WTC11 (cell line): ENCODE measurements at regions not wholly inside any gene's neighbourhood (a gene's known extent, or its start where the extent isn't known, plus 50 kb on each side); places are given as distances from the start of the nearest gene placed in this dataset.

Experiments
- ATAC-seq: fragments of 200-7000 bp; cut with Tn5 transposase; 2 replicates; pipeline ENCODE4 v1.10.0; 2021; ENCODE audit warnings: mild to moderate bottlenecking, moderate library complexity
- CTCF ChIA-PET: fragments of 300-600 bp; sonication (Branson Sonifier 250); formaldehyde crosslinking; loops from one replicate; lab custom pipeline; 2021; ENCODE audit warnings: antibody characterized with exemption; lab: Charles Lee
- POLR2A ChIA-PET: fragments of 350-600 bp; sonication (Branson Sonifier 250); formaldehyde crosslinking; loops from one replicate; lab custom pipeline; 2021; ENCODE audit warnings: antibody characterized with exemption; lab: Charles Lee
- DNase-seq: peaks from one replicate; pipeline ENCODE4 v3.0.0; 2021; ENCODE audit warnings: low spot score
- H3K27ac Mint-ChIP-seq: 2 replicates; pipeline ENCODE4 v1.8.0; 2021; ENCODE audit warnings: mixed read lengths
- H3K27me3 Mint-ChIP-seq: 2 replicates; pipeline ENCODE4 v1.8.0; 2021; ENCODE audit warnings: low read depth, mild to moderate bottlenecking, moderate library complexity, mixed read lengths
- H3K36me3 Mint-ChIP-seq: 2 replicates; pipeline ENCODE4 v1.8.0; 2021; ENCODE audit warnings: mixed read lengths
- H3K4me1 Mint-ChIP-seq: 2 replicates; pipeline ENCODE4 v1.8.0; 2022; ENCODE audit warnings: mixed read lengths
- H3K4me3 Mint-ChIP-seq: 2 replicates; pipeline ENCODE4 v1.8.0; 2021; ENCODE audit warnings: mild to moderate bottlenecking, moderate library complexity, mixed read lengths
- H3K9me3 Mint-ChIP-seq: 2 replicates; pipeline ENCODE4 v1.8.0; 2021; ENCODE audit warnings: mixed read lengths
- AR ChIP-seq: fragments of 250-450 bp; sonication (Bioruptor Pico); IDR thresholded peaks from 2 replicates; pipeline ENCODE4 v1.9.0; 2021; ENCODE audit warnings: mild to moderate bottlenecking
- CBFB ChIP-seq: sonication (generic); formaldehyde crosslinking; IDR thresholded peaks from 2 replicates; pipeline ENCODE4 v1.8.1; 2022; ENCODE audit warnings: mild to moderate bottlenecking, low read depth, missing genetic modification reagents
- CREB1 ChIP-seq: sonication (generic); formaldehyde crosslinking; IDR thresholded peaks from 2 replicates; pipeline ENCODE4 v1.8.0; 2023; ENCODE audit warnings: mild to moderate bottlenecking, missing genetic modification reagents
- E2F4 ChIP-seq: sonication (generic); formaldehyde crosslinking; IDR thresholded peaks from 2 replicates; pipeline ENCODE4 v1.8.1; 2022; ENCODE audit warnings: low read depth, mild to moderate bottlenecking, moderate library complexity, missing genetic modification reagents, borderline replicate concordance
- ESRRA ChIP-seq: sonication (generic); formaldehyde crosslinking; IDR thresholded peaks from 2 replicates; pipeline ENCODE4 v1.8.1; 2022; ENCODE audit warnings: mild to moderate bottlenecking, missing genetic modification reagents, borderline replicate concordance
- FOXP1 ChIP-seq: sonication (generic); formaldehyde crosslinking; IDR thresholded peaks from 2 replicates; pipeline ENCODE4 v1.8.0; 2022; ENCODE audit warnings: missing genetic modification reagents, mild to moderate bottlenecking, moderate library complexity, borderline replicate concordance
- IRF1 ChIP-seq: sonication (generic); formaldehyde crosslinking; IDR thresholded peaks from 2 replicates; pipeline ENCODE4 v1.8.0; 2023; ENCODE audit warnings: missing genetic modification reagents
- JAZF1 ChIP-seq: fragments of 250-450 bp; sonication (Bioruptor Pico); IDR thresholded peaks from 2 replicates; pipeline ENCODE4 v1.9.0; 2021; ENCODE audit warnings: moderate library complexity, mild to moderate bottlenecking, inconsistent platforms
- MAX ChIP-seq: sonication (generic); formaldehyde crosslinking; IDR thresholded peaks from 2 replicates; pipeline ENCODE4 v1.8.0; 2022; ENCODE audit warnings: mild to moderate bottlenecking, missing genetic modification reagents
- PREB ChIP-seq: sonication (generic); formaldehyde crosslinking; IDR thresholded peaks from 2 replicates; pipeline ENCODE4 v1.8.1; 2022; ENCODE audit warnings: mild to moderate bottlenecking, missing genetic modification reagents, moderate library complexity, borderline replicate concordance
- PRRX2 ChIP-seq: fragments of 250-450 bp; sonication (Bioruptor Pico); IDR thresholded peaks from 2 replicates; pipeline ENCODE4 v1.8.0; 2021; ENCODE audit warnings: mild to moderate bottlenecking
- SMAD3 ChIP-seq: sonication (generic); formaldehyde crosslinking; IDR thresholded peaks from 2 replicates; pipeline ENCODE4 v1.8.0; 2022; ENCODE audit warnings: missing genetic modification reagents, mild to moderate bottlenecking, borderline replicate concordance
- SMAD4 ChIP-seq: sonication (generic); formaldehyde crosslinking; IDR thresholded peaks from 2 replicates; pipeline ENCODE4 v1.8.0; 2022; ENCODE audit warnings: mild to moderate bottlenecking, missing genetic modification reagents
- STAT6 ChIP-seq: sonication (generic); formaldehyde crosslinking; conservative IDR thresholded peaks from 2 replicates; pipeline ENCODE4 v1.8.1; 2023; ENCODE audit warnings: mild to moderate bottlenecking, low read depth, missing genetic modification reagents, moderate library complexity
- TCF7 ChIP-seq: sonication (generic); formaldehyde crosslinking; IDR thresholded peaks from 2 replicates; pipeline ENCODE4 v1.8.0; 2022; ENCODE audit warnings: mild to moderate bottlenecking, low read depth, missing genetic modification reagents, moderate library complexity
- TEAD1 ChIP-seq: sonication (generic); formaldehyde crosslinking; IDR thresholded peaks from 2 replicates; pipeline ENCODE4 v1.8.0; 2022; ENCODE audit warnings: mild to moderate bottlenecking, missing genetic modification reagents
- ZBTB21 ChIP-seq: sonication (generic); formaldehyde crosslinking; IDR thresholded peaks from 2 replicates; pipeline ENCODE4 v1.8.1; 2023; ENCODE audit warnings: mild to moderate bottlenecking, missing genetic modification reagents, borderline replicate concordance
- ZNF219 ChIP-seq: sonication (generic); formaldehyde crosslinking; IDR thresholded peaks from 2 replicates; pipeline ENCODE4 v1.8.0; 2023; ENCODE audit warnings: missing genetic modification reagents, mild to moderate bottlenecking, borderline replicate concordance
- ZNF263 ChIP-seq: sonication (generic); formaldehyde crosslinking; IDR thresholded peaks from 2 replicates; pipeline ENCODE4 v1.8.1; 2022; ENCODE audit warnings: low read depth, mild to moderate bottlenecking, moderate library complexity, missing genetic modification reagents
- ZNF281 ChIP-seq: sonication (generic); formaldehyde crosslinking; IDR thresholded peaks from 2 replicates; pipeline ENCODE4 v1.8.0; 2023; ENCODE audit warnings: mild to moderate bottlenecking, missing genetic modification reagents
- ZNF317 ChIP-seq: sonication (generic); formaldehyde crosslinking; IDR thresholded peaks from 2 replicates; pipeline ENCODE4 v1.8.1; 2023; ENCODE audit warnings: low read depth, mild to moderate bottlenecking, moderate library complexity, missing genetic modification reagents, borderline replicate concordance

GRCh38 chrX:69243276-69243675 is 78.0 kb upstream of the PJA1 start:
- H3K27me3 Mint-ChIP-seq: peaks cover 45% of the 10 kb centered on the region
- POLR2A ChIA-PET: no interaction called here
- no peak for ATAC-seq
- H3K36me3 Mint-ChIP-seq: no peaks in the 10 kb centered on the region
- TF ChIP-seq E2F4 (CRISPR knock-in tag) (no peak), ESRRA (CRISPR knock-in tag) (no peak), PRRX2 (CRISPR knock-in tag) (no peak), TCF7 (CRISPR knock-in tag) (no peak), SMAD3 (CRISPR knock-in tag) (no peak), MAX (CRISPR knock-in tag) (no peak), TEAD1 (CRISPR knock-in tag) (no peak), IRF1 (CRISPR knock-in tag) (no peak), PREB (CRISPR knock-in tag) (no peak), FOXP1 (CRISPR knock-in tag) (no peak), ZBTB21 (CRISPR knock-in tag) (no peak), JAZF1 (CRISPR knock-in tag) (no peak), CBFB (CRISPR knock-in tag) (no peak)
- TF ChIP-seq, all 79 proteins: peak for 0
- H3K27ac Mint-ChIP-seq: no peak overlapping the region
- no peak overlapping the region for H3K4me3 Mint-ChIP-seq
- peaks cover 7% of the 10 kb centered on the region for H3K9me3 Mint-ChIP-seq
- CTCF ChIA-PET: no interaction called here
- DNase-seq: no peak
- no peaks in the 10 kb centered on the region for H3K4me1 Mint-ChIP-seq

GRCh38 chrX:69238887-69239231 is 73.6 kb upstream of the PJA1 start:
- TF ChIP-seq SMAD4 (CRISPR knock-in tag): no peak
- TF ChIP-seq CREB1: no peak
- TF ChIP-seq ZNF317 (CRISPR knock-in tag): no peak
- TF ChIP-seq STAT6 (CRISPR knock-in tag): no peak
- TF ChIP-seq ZNF219: no peak
- no peak for TF ChIP-seq ZNF281 (CRISPR knock-in tag)
- no peak for TF ChIP-seq TCF7 (CRISPR knock-in tag)
- TF ChIP-seq AR (CRISPR knock-in tag): no peak
- TF ChIP-seq E2F4 (CRISPR knock-in tag): no peak
- TF ChIP-seq ZNF263 (CRISPR knock-in tag): no peak
- H3K36me3 Mint-ChIP-seq: no peaks in the 10 kb centered on the region
- ATAC-seq: no peak
- no peak overlapping the region for H3K27ac Mint-ChIP-seq
- DNase-seq: no peak
- POLR2A ChIA-PET: no interaction called here
- CTCF ChIA-PET: interaction anchor here (1.9 kb wide), 1 partner anchor 149 kb away, joined by 7 read pairs; no protein-coding TSS in a partner anchor
- peaks cover 21% of the 10 kb centered on the region for H3K27me3 Mint-ChIP-seq
- no peaks in the 10 kb centered on the region for H3K9me3 Mint-ChIP-seq
- no peaks in the 10 kb centered on the region for H3K4me1 Mint-ChIP-seq
- H3K4me3 Mint-ChIP-seq: no peak overlapping the region
